ENCODE measurements at regions not wholly inside any gene's neighbourhood (a gene's known extent, or its start where the extent isn't known, plus 50 kb on each side); places are given as distances from the start of the nearest gene placed in this dataset.

GRCh38 chr12:128191380-128191779 is 75.6 kb upstream of the TMEM132C start:
- no peak for DNase-seq

- DNase-seq, result no peak
Measured at GRCh38 chr12:128204711-128205110, 62.3 kb upstream of the TMEM132C start.

- no peak for DNase-seq
Measured at GRCh38 chr12:128205145-128205544, 61.8 kb upstream of the TMEM132C start.

GRCh38 chr12:128205758-128206157 is 61.2 kb upstream of the TMEM132C start:
- DNase-seq, result no peak

All from GF-D8 (cell line).